HG02763 (cell line): ENCODE measurements at regions not wholly inside any gene's neighbourhood (a gene's known extent, or its start where the extent isn't known, plus 50 kb on each side); places are given as distances from the start of the nearest gene placed in this dataset.
"Not testable (repeated sequence)": the region's sequence is repeated elsewhere in the genome, so short reads cannot be mapped to it uniquely, and the experiment has no call there.

Experiments used
- ATAC-seq: cut with Tn5 transposase; IDR thresholded peaks from one replicate; pipeline ENCODE4 v1.9.1; 2021; ENCODE audit warnings: mild to moderate bottlenecking, moderate library complexity; ENCODE audit not compliant: unreplicated experiment

DNA sequence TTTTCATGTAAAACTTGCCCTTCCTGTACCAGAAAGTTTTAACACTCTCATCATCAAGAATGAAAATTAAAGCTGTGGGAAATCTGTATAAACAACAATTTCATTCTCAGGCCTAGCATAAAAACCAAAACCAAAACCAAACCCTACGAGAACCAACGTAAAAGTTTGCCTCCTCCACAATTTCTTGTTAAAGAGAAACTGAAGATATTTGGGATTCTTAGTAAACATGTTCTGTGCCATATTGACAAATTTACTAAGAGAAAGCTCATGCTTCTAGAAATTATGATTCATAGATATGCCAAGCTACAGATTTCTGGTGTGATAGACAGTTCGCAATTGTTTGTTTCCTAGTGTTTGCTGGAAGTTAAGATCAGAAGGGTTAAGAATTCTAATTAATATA is 801.0 kb upstream of the NUDT12 start:
- ATAC-seq, result no peak

- no peak for ATAC-seq
These were observed 799.3 kb upstream of the NUDT12 start for GRCh38 chr5:104361932-104362331.

- ATAC-seq, result no peak
These were observed 792.8 kb upstream of the NUDT12 start for GRCh38 chr5:104355350-104355749.

DNA sequence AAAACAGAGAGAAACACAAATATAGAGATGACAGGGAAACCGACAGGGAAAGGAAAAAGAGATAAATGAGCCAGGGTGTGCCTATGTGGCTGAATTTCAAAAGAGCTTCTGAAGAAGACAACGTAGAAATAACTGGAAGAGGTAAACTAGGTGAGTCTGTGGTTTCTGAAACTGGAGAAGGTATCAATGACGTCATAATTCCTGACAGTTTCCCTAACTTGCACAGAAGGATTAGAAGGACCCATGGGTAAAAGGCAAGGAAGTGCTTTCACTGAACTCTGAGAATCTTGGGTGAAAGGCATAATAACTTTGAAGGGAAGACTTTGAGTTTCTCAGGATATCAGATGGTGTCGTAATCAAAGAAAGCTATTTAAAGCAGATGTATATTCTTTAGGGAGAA is 790.8 kb upstream of the NUDT12 start:
- ATAC-seq, result no peak

- no peak for ATAC-seq
These were observed 790.4 kb upstream of the NUDT12 start for GRCh38 chr5:104352954-104353353.

- no peak for ATAC-seq
These were observed 784.6 kb upstream of the NUDT12 start for GRCh38 chr5:104347119-104347708.

- ATAC-seq, result no peak
These were observed 782.8 kb upstream of the NUDT12 start for GRCh38 chr5:104345222-104346016.

- ATAC-seq, result no peak
These were observed 782.2 kb upstream of the NUDT12 start for GRCh38 chr5:104344809-104345208.

DNA sequence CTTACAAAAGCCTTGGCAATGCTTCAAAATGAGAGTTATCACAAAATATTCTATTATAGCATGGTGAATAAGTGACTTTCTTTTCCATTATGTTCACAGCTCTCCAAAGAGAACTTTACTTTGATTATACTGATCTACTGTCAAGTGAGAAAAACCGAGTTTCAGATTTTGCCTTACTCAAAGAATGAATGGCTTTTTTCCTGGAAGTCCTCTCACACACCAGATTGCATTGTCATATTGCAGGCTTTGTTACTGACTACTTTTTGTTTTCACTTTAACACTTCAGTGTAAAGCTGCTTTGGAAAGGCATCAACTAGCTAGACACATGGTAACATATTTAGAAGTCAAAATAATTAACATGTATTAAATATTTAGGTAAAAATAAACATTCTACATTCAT is 765.2 kb upstream of the NUDT12 start:
- no peak for ATAC-seq

GRCh38 chr5:104326966-104327365 is 764.4 kb upstream of the NUDT12 start:
- no peak for ATAC-seq

DNA sequence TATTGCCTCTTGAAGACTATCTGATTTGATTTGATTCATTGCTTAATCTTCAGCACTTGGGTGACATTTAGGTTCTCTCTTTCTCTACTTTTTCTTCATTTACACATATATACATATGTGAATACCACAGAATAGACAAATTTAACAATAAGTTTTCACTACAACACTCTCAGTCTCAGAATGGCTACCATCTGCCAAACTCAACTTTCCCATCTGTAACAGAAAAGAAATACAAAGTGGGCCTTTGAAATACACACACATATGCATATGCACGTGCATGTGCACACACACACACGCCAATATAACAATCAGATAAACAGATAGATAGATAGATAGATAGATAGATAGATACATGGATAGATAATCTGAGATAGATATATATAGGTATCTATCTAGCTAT is 762.8 kb upstream of the NUDT12 start:
- no peak for ATAC-seq

GRCh38 chr5:104316676-104317075 is 754.1 kb upstream of the NUDT12 start:
- not testable (repeated sequence) for ATAC-seq

DNA sequence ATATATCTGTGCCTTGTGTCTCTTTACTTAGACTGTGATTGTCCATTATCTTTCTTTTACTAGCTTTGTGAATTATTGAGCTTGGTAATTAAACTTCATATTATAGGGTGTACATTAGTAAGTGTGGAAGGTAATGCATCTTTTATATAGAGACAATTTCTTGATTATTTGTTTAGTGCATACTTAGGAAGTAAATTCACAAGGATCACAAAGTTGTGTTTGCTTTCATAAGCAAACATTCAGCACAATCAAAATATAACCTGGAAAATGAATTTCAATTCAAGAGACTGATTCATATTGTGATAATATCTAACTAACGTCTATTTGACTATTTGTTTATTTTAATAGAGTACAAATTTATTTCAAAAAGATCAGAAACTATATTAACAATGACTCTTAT is 749.9 kb upstream of the NUDT12 start:
- ATAC-seq, result no peak

- ATAC-seq, result no peak
These were observed 743.0 kb upstream of the NUDT12 start for GRCh38 chr5:104305602-104306001.

DNA sequence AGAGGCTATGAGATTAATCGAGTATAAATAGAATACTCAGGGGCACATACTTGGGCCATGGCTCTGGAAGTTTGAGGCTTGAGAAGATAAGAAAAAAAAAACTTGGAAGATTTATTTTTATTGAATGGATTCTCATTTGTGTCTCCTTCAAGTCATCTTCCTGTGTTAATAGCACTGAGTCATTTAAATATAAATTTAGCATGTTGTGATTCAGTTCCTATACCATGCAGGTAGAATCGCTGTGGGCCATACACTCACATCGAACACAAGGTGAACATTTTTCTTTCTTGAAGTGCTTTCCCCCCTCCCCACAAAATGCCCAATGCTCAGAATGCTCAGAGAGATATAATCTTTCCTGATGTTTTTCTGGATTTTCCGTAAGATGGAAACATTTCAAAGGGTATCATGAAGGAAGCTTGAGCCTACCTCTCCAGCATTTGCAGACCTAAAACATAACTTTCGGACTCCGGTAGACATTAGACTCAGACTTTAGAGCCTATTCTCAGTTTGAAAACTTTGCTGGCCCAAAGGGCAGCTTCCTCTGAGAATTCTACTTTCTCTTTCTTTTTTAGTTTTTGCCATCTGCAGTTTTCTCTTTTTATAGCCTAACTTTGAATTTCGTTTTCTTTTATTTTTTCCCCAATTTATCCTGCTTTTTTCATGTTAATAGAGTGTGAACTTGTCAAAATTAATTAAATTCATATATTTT is 737.6 kb upstream of the NUDT12 start:
- ATAC-seq, result no peak

DNA sequence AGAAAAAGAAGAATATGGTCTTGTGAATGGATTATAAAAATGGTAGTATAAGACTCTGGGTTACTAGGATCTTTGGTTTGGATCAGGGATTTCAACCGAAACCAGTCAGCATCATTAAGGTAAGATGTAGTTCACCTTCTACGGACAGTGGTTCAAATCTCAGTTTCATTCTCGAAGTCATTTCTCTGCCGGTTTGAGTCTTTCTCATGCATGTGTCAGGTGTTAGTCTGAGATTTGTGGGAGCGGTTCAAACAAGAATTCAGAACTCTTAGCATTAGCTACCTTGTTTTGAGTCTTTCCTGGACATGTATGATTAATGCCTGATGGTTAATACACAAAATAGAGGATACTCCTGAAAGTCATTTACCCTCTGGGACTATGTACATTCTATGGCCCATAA is 735.9 kb upstream of the NUDT12 start:
- no peak for ATAC-seq

DNA sequence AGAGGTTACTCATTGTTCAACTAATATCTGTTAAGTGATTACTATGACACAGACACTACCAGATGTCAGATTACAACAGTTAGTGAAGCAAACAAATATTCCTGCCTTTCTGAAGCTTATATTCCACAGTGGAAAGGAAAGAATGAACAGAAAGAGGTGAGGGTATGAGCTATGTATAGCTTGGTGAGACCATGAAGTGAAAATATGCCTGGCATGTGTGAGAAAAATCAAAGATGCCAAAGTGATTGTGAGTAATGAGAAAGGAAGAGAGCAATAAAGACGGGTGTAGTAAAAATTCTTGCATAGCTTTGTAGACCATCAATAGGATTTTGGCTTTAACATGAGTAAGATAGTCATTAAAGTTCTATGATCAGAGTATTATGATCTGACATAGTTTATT is 734.5 kb upstream of the NUDT12 start:
- no peak for ATAC-seq

DNA sequence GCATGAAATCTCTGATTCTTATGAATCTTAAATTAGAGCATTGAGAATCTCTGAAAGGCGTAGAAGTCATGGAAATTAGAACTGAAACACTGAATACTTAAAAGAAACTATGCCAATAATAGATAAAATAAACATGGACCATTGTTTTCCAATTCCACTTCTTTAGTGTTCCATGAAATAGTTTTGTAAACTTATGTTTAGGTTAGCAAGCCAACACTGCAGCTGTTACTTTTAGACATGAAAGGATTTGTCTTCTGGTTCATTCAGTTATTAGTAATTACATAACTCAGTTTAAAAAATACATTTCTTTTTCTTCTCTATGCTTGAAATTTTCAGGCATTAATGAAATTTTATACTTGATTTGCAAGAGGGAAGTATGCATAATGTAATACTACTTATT is 733.4 kb upstream of the NUDT12 start:
- ATAC-seq, result no peak

GRCh38 chr5:104283136-104283535 is 720.5 kb upstream of the NUDT12 start:
- no peak for ATAC-seq

GRCh38 chr5:104273725-104274124 is 711.1 kb upstream of the NUDT12 start:
- ATAC-seq, result no peak

- ATAC-seq, result no peak
These were observed 704.9 kb upstream of the NUDT12 start for GRCh38 chr5:104267320-104268015.

DNA sequence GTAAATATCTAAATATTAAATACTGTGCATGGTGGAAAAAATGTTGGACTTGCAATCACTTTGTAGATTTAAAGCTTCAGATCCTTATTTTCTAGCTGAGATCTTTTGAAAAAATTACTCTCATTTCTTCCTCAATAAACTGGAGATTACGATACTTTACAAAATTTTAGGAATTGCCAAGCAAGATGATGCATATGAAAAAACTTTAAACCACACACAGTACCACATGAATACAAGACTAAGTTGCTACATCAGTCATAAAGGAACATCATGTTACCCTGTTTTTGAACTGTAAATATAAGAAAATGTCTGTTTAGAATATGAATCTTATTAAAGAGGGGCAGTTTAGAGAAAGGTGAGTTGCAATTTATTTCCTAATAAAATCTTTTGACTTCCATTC is 703.6 kb upstream of the NUDT12 start:
- no peak for ATAC-seq
